SJCRH30 (cell line): ENCODE measurements at regions not wholly inside any gene's neighbourhood (a gene's known extent, or its start where the extent isn't known, plus 50 kb on each side); places are given as distances from the start of the nearest gene placed in this dataset.
A peak's percentile ranks its signal among the peaks of the same experiment; 100 is the strongest.

Experiments used
- DNase-seq, 2 experiments: peaks; one replicate each; pipeline ENCODE4 v3.0.0-alpha.2; 2015 to 2020
- H3K27ac ChIP-seq: fragments of 250-450 bp; sonication (Bioruptor Pico); 2 replicates; pipeline ENCODE4 v1.5.1; 2020; ENCODE audit warnings: mild to moderate bottlenecking, moderate library complexity
- H3K27me3 ChIP-seq: fragments of 250-450 bp; sonication (Bioruptor Pico); 2 replicates; pipeline ENCODE4 v1.5.1; 2020; ENCODE audit warnings: mild to moderate bottlenecking, moderate library complexity
- H3K36me3 ChIP-seq: fragments of 250-450 bp; sonication (Bioruptor Pico); 2 replicates; pipeline ENCODE4 v1.5.1; 2020; ENCODE audit warnings: mild to moderate bottlenecking, moderate library complexity
- H3K4me1 ChIP-seq: fragments of 250-450 bp; sonication (Bioruptor Pico); 2 replicates; pipeline ENCODE4 v1.5.1; 2020; ENCODE audit warnings: mild to moderate bottlenecking, moderate library complexity
- H3K4me3 ChIP-seq: fragments of 250-450 bp; sonication (Bioruptor Pico); 2 replicates; pipeline ENCODE4 v1.5.1; 2020; ENCODE audit warnings: mild to moderate bottlenecking, moderate library complexity
- H3K9me3 ChIP-seq: fragments of 250-450 bp; sonication (Bioruptor Pico); replicated peaks from 2 replicates; pipeline ENCODE4 v1.5.1; 2020; ENCODE audit warnings: mild to moderate bottlenecking, moderate library complexity

- Histone ChIP-seq H3K27me3 (peaks cover 4% of the 10 kb centered on the region; the same call in 1 of the 2 replicates), H3K4me3 (no peak overlapping the region), H3K27ac (no peak overlapping the region), H3K36me3 (no peaks in the 10 kb centered on the region), H3K4me1 (no peaks in the 10 kb centered on the region; the same call in 1 of the 2 replicates), H3K9me3 (no peaks in the 10 kb centered on the region)
- no peak for DNase-seq
Measured at GRCh38 chr7:25386311-25386744, 158.0 kb upstream of the NPVF start.

- no peaks in the 10 kb centered on the region; the same call in 1 of the 2 replicates for H3K4me1 ChIP-seq
- H3K4me3 ChIP-seq: no peak overlapping the region
- H3K9me3 ChIP-seq: no peaks in the 10 kb centered on the region
- no peak for DNase-seq
- H3K36me3 ChIP-seq: no peaks in the 10 kb centered on the region
- peaks cover 4% of the 10 kb centered on the region; the same call in 1 of the 2 replicates for H3K27me3 ChIP-seq
- H3K27ac ChIP-seq: no peak overlapping the region
Measured at GRCh38 chr7:25388681-25389080, 160.4 kb upstream of the NPVF start.

DNA sequence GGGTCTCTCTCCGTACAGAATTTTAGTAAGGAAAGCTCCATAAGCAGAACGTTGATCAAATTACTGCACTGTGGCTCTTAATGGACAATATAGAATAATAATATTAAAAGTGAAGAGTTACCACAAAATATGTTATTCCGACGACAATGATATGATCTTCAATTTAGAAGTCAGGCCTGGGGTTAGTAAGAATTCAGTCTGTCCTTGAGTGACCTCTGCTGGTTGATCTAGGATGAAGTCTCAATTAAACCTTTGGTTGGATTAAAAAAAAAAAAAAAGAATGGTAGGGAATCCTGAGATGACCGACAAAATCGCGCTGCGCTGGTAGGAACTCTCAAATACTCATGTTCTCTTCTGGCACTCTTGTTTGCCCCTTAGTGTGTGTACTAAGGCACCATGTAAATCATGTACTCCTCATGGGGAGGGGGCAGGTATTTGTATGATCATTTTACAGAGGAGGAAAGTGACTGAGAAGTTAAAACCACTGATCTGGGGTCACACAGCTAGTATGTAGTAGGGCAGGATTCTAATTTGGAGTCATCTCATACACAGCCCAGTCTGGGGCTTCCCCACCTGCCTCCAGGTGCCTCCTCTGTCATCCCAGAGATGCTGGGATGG, 161.3 kb upstream of the NPVF start:
- Histone ChIP-seq H3K27me3 (no peaks in the 10 kb centered on the region; the same call in 1 of the 2 replicates), H3K4me3 (no peak overlapping the region), H3K4me1 (no peaks in the 10 kb centered on the region; the same call in 1 of the 2 replicates), H3K36me3 (no peaks in the 10 kb centered on the region), H3K27ac (no peak overlapping the region), H3K9me3 (no peaks in the 10 kb centered on the region)
- DNase-seq: peak; percentile 34 to 81

DNA sequence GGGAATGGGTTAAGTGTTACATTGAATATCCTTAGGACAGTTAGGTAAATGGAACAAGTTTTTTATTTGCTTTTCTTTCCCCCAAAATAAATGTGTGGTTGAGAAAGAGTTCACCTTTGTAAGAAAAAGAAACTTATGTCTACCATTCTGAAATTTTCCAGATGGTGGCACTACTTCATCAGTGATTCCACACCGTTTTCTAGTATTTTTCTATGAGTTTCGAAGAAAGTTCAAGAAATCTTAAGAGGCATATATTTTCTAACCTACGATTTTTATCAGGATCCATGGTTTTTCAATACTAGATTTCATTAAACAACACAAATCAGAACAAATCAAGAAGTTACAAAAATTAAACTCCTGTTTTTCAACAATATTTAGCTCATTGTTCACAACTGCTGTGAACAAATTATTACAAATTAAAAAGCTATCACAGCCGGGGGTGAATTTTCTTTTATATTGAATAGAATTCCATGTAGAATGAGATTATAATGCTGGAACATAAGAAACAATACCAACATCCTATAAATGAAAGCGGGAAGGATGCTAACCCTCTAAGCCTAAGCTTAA, 163.1 kb upstream of the NPVF start:
- peak in 1 of 2 experiments; percentile 63 for DNase-seq
- Histone ChIP-seq H3K27me3 (no peaks in the 10 kb centered on the region), H3K27ac (no peak overlapping the region)

GRCh38 chr7:25391961-25392587, 163.8 kb upstream of the NPVF start:
- Histone ChIP-seq H3K27ac (no peak overlapping the region), H3K9me3 (no peaks in the 10 kb centered on the region), H3K4me1 (no peaks in the 10 kb centered on the region; the same call in 1 of the 2 replicates), H3K4me3 (no peak overlapping the region), H3K27me3 (no peaks in the 10 kb centered on the region), H3K36me3 (no peaks in the 10 kb centered on the region)
- DNase-seq: no peak

More for the DNA sequence above, 163.1 kb upstream of the NPVF start:
- no peaks in the 10 kb centered on the region for H3K36me3 ChIP-seq
- H3K9me3 ChIP-seq: no peaks in the 10 kb centered on the region
- no peaks in the 10 kb centered on the region; the same call in 1 of the 2 replicates for H3K4me1 ChIP-seq
- H3K4me3 ChIP-seq: no peak overlapping the region

DNA sequence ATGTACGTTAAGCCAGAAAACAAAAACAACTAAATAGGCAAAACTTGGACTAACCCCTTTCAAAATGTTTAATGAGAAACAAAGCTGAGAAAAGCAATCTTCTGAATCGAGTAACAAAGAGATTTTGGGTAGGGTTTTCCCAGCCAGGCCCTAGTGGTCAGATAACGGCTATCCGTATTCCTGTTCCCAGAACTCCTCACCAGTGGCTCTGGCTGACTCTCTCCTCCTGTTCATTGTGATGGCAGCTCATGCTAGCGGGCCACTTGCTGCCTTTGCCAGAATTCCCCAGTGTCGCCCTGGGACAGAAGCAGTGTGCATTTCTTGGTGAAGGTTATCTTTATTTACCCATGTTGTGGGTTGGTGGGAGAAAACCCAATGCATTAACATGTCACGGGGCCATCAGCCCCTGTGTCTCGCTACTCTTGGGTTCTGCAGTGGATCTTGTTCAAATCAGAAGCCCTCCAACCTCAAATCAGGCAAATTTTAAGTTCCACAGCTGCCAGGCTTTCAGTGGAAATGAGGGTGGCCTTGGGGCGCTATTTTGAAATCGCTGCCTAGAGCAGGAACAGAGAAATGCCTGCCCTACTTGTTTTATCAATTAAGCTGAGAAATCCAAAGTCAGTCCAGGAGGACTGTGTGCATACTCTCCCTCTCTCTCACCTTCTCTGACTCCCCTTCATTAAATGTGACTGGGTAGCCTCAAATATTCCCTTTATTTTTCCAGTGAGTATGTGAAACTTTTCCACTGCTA, 164.5 kb upstream of the NPVF start:
- DNase-seq: peak in 1 of 2 experiments; percentile 19
- H3K27ac ChIP-seq: no peak overlapping the region
- no peak overlapping the region for H3K4me3 ChIP-seq
- H3K27me3 ChIP-seq: no peaks in the 10 kb centered on the region
- H3K4me1 ChIP-seq: no peaks in the 10 kb centered on the region; the same call in 1 of the 2 replicates
- no peaks in the 10 kb centered on the region for H3K9me3 ChIP-seq
- no peaks in the 10 kb centered on the region for H3K36me3 ChIP-seq

DNA sequence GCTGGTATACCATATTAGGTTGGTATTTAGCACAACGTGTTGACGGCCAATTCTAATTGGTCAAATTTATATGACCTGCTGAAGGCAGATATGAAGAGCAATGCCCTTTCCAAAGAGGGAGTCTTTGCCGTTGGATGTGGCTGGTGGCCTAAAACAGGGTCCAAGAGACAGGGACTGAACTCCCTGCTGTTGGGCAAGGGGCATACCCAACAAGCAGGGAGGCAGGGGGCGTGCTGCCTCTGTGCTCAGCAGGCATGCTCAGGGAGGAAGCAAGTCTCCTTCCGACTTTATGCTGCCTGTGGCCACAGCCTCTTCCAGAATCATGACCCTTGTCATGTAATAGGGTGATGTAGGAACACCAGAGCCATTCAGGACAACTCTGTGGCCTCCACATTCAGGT, 167.7 kb upstream of the NPVF start:
- no peaks in the 10 kb centered on the region for H3K36me3 ChIP-seq
- H3K9me3 ChIP-seq: no peaks in the 10 kb centered on the region
- H3K27ac ChIP-seq: no peak overlapping the region
- H3K27me3 ChIP-seq: no peaks in the 10 kb centered on the region
- H3K4me1 ChIP-seq: no peaks in the 10 kb centered on the region; the same call in 1 of the 2 replicates
- DNase-seq: no peak
- no peak overlapping the region for H3K4me3 ChIP-seq

DNA sequence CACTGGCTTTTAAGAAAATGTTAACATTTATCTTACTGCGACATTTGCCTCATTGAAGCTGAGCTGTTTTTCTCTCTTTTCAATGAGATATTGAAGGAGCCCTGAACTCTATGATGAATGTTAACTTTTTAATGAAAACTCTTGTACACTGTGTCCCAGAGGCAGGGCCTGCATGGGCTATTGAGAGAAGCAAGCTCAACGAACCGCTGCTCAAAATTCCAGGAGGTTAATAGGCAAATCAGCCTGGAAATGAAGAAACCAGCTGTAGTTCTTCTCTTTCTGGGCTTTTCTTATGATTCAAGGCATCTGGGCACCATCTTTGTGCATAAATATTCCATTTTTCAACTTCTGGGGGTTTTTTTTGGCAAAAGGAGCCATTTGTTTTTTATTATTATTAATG, 168.4 kb upstream of the NPVF start:
- H3K36me3 ChIP-seq: no peaks in the 10 kb centered on the region
- H3K27ac ChIP-seq: no peak overlapping the region
- H3K4me1 ChIP-seq: no peaks in the 10 kb centered on the region; the same call in 1 of the 2 replicates
- no peak overlapping the region for H3K4me3 ChIP-seq
- H3K9me3 ChIP-seq: no peaks in the 10 kb centered on the region
- no peaks in the 10 kb centered on the region for H3K27me3 ChIP-seq
- no peak for DNase-seq

GRCh38 chr7:25398418-25398817, 170.1 kb upstream of the NPVF start:
- Histone ChIP-seq H3K27ac (no peak overlapping the region), H3K4me1 (no peaks in the 10 kb centered on the region), H3K27me3 (no peaks in the 10 kb centered on the region), H3K9me3 (no peaks in the 10 kb centered on the region), H3K36me3 (no peaks in the 10 kb centered on the region), H3K4me3 (no peak overlapping the region)
- DNase-seq: no peak

DNA sequence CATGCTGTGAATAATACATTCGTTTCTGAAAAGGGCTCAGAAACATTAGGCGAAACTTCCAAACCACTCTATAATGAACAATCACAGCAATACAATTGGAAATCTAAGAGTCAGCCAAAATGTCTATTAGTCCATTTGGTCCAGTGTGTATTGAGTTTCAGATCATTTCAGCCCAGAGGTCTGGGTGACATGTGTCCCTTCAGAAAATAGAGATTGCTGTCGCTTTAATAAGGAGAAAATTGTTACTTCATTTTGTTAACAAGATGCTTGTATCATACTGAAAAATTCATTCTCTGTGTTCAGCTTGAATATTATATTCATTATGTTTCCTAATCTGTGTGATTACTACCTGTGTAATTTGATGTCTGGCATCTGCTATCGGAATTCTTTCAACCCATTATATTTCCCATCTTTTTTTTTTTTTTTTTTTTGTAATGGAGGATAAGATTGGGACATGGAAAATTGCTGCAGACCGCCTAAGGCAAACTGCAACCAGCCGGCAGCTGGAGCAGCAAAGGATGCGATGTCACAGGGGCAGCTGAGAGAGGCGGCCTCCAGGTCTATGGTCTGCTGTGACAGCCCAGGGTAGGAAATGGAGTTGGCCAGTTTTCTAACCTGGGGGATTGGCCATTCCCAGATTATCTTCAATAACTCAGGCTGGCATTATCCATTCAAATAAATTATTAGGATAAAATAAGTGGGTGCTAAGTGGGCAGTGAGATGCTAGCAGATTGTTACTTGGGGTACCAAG, 170.9 kb upstream of the NPVF start:
- Histone ChIP-seq H3K27me3 (no peaks in the 10 kb centered on the region), H3K9me3 (no peaks in the 10 kb centered on the region), H3K27ac (no peak overlapping the region), H3K36me3 (no peaks in the 10 kb centered on the region), H3K4me3 (no peak overlapping the region), H3K4me1 (no peaks in the 10 kb centered on the region)
- peak; percentile 41 to 52 for DNase-seq

- Histone ChIP-seq H3K36me3 (no peaks in the 10 kb centered on the region), H3K4me1 (no peaks in the 10 kb centered on the region), H3K27me3 (no peaks in the 10 kb centered on the region), H3K9me3 (no peaks in the 10 kb centered on the region), H3K4me3 (no peak overlapping the region), H3K27ac (no peak overlapping the region)
- DNase-seq: no peak
Measured at GRCh38 chr7:25402532-25402931, 174.2 kb upstream of the NPVF start.

GRCh38 chr7:25405736-25406135, 177.4 kb upstream of the NPVF start:
- H3K27me3 ChIP-seq: no peaks in the 10 kb centered on the region
- H3K4me3 ChIP-seq: no peak overlapping the region
- DNase-seq: no peak
- H3K27ac ChIP-seq: no peak overlapping the region
- H3K4me1 ChIP-seq: no peaks in the 10 kb centered on the region
- no peaks in the 10 kb centered on the region for H3K9me3 ChIP-seq
- no peaks in the 10 kb centered on the region for H3K36me3 ChIP-seq

DNA sequence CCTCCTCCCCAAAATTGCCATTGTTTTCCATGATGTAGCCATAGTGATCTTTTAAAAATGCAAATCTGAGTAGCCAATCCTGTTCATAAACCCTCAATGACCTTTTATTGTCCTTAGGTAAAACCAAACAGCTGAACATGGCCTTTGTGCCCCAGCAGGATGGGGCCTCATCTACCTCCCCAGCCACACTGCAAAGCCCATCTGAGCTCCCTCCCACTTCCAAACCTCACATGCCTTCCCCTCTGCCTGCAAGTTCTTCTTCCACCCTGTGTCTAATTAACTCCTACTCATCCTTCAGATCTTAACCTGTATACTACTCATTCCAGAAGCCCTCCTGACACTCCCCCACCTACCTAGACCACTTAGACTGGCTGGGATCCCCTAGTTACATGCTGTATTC, 178.8 kb upstream of the NPVF start:
- Histone ChIP-seq H3K4me3 (no peak overlapping the region), H3K36me3 (no peaks in the 10 kb centered on the region), H3K4me1 (no peaks in the 10 kb centered on the region), H3K27ac (no peak overlapping the region), H3K9me3 (no peaks in the 10 kb centered on the region), H3K27me3 (no peaks in the 10 kb centered on the region)
- no peak for DNase-seq

GRCh38 chr7:25408012-25408687, 179.9 kb upstream of the NPVF start:
- no peak for DNase-seq
- no peaks in the 10 kb centered on the region for H3K9me3 ChIP-seq
- H3K4me3 ChIP-seq: no peak overlapping the region
- H3K27me3 ChIP-seq: no peaks in the 10 kb centered on the region; the same call in 1 of the 2 replicates
- no peaks in the 10 kb centered on the region for H3K4me1 ChIP-seq
- no peaks in the 10 kb centered on the region for H3K36me3 ChIP-seq
- no peak overlapping the region for H3K27ac ChIP-seq
